Osteoblast (primary cell): ENCODE measurements at regions not wholly inside any gene's neighbourhood (a gene's known extent, or its start where the extent isn't known, plus 50 kb on each side); places are given as distances from the start of the nearest gene placed in this dataset.

Experiments used
- DNase-seq: peaks from one replicate; pipeline ENCODE4 v3.0.0; 2011; ENCODE audit warnings: low spot score, mixed read lengths; ENCODE audit not compliant: insufficient read length; ENCODE audit errors: missing footprints
- H2AFZ ChIP-seq: 2 replicates; pipeline ENCODE4 v1.6.0; 2011; ENCODE audit warnings: mild to moderate bottlenecking, low read length
- H3K27ac ChIP-seq: 2 replicates; pipeline ENCODE4 v1.5.1; 2011; ENCODE audit warnings: mild to moderate bottlenecking, low read depth, low read length, moderate library complexity
- H3K27me3 ChIP-seq: 2 replicates; pipeline ENCODE4 v1.6.0; 2012; ENCODE audit warnings: mild to moderate bottlenecking, control low read depth, inconsistent platforms, low read length, moderate library complexity; ENCODE audit not compliant: insufficient read depth
- H3K36me3 ChIP-seq: 2 replicates; pipeline ENCODE4 v1.5.1; 2011; ENCODE audit warnings: mild to moderate bottlenecking, low read length, control low read depth, moderate library complexity; ENCODE audit not compliant: insufficient read depth
- H3K4me1 ChIP-seq: 2 replicates; pipeline ENCODE4 v1.5.1; 2011; ENCODE audit warnings: mild to moderate bottlenecking, low read length, control low read depth, moderate library complexity; ENCODE audit not compliant: insufficient read depth
- H3K4me2 ChIP-seq: 2 replicates; pipeline ENCODE4 v1.6.0; 2011; ENCODE audit warnings: mild to moderate bottlenecking, low read length; ENCODE audit not compliant: insufficient read depth
- H3K4me3 ChIP-seq: fragments of 200-600 bp; sonication (generic); 3 replicates; pipeline ENCODE4 v1.5.1; 2012; ENCODE audit warnings: mild to moderate bottlenecking, low read length, inconsistent platforms; ENCODE audit not compliant: insufficient read depth
- H3K79me2 ChIP-seq: 2 replicates; pipeline ENCODE4 v1.6.0; 2012; ENCODE audit warnings: mild to moderate bottlenecking, low read length, control low read depth, inconsistent platforms; ENCODE audit not compliant: insufficient read depth
- H3K9me3 ChIP-seq: 2 replicates; pipeline ENCODE4 v1.5.1; 2011; ENCODE audit warnings: low read depth, low read length, control low read depth
- H4K20me1 ChIP-seq: 2 replicates; pipeline ENCODE4 v1.6.0; 2012; ENCODE audit warnings: mild to moderate bottlenecking, low read length, control low read depth; ENCODE audit not compliant: insufficient read depth
- CTCF ChIP-seq: IDR thresholded peaks from 2 replicates; pipeline ENCODE4 v1.5.1; 2011; ENCODE audit warnings: mild to moderate bottlenecking, low read depth, low read length, moderate library complexity; ENCODE audit errors: extremely low read depth

- no peak overlapping the region for H3K4me3 ChIP-seq
- H3K9me3 ChIP-seq, result no peaks in the 10 kb centered on the region
- no peak for TF ChIP-seq CTCF
- no peaks in the 10 kb centered on the region for H3K4me1 ChIP-seq
- H3K79me2 ChIP-seq, result no peaks in the 10 kb centered on the region
- H4K20me1 ChIP-seq, result no peaks in the 10 kb centered on the region
- H3K36me3 ChIP-seq, result no peaks in the 10 kb centered on the region
- H3K27ac ChIP-seq, result no peak overlapping the region
- no peak overlapping the region for H2AFZ ChIP-seq
- no peak for DNase-seq
- no peaks in the 10 kb centered on the region for H3K27me3 ChIP-seq
- no peak overlapping the region for H3K4me2 ChIP-seq
These were observed 588.9 kb downstream of the CENPC start for GRCh38 chr4:66956426-66956825.

GRCh38 chr4:66955784-66956183 lies 589.5 kb downstream of the CENPC start:
- Histone ChIP-seq H3K4me3 (no peak overlapping the region), H3K27me3 (no peaks in the 10 kb centered on the region), H3K9me3 (no peaks in the 10 kb centered on the region), H3K4me2 (no peak overlapping the region), H3K79me2 (no peaks in the 10 kb centered on the region), H2AFZ (no peak overlapping the region), H4K20me1 (no peaks in the 10 kb centered on the region), H3K4me1 (no peaks in the 10 kb centered on the region), H3K27ac (no peak overlapping the region), H3K36me3 (no peaks in the 10 kb centered on the region)
- no peak for TF ChIP-seq CTCF
- DNase-seq, result no peak

- no peak for DNase-seq
- Histone ChIP-seq H2AFZ (no peak overlapping the region), H3K27me3 (no peaks in the 10 kb centered on the region), H3K9me3 (peaks cover 2% of the 10 kb centered on the region), H4K20me1 (no peaks in the 10 kb centered on the region), H3K4me2 (no peak overlapping the region), H3K79me2 (no peaks in the 10 kb centered on the region), H3K36me3 (no peaks in the 10 kb centered on the region), H3K27ac (no peak overlapping the region), H3K4me1 (no peaks in the 10 kb centered on the region), H3K4me3 (no peak overlapping the region)
- no peak for TF ChIP-seq CTCF
These were observed 595.9 kb downstream of the CENPC start for GRCh38 chr4:66949419-66949818.

GRCh38 chr4:66946761-66947160 lies 598.5 kb downstream of the CENPC start:
- Histone ChIP-seq H3K36me3 (no peaks in the 10 kb centered on the region), H3K27ac (no peak overlapping the region)

More at GRCh38 chr4:66946761-66947160, 598.5 kb downstream of the CENPC start:
- Histone ChIP-seq H4K20me1 (no peaks in the 10 kb centered on the region), H3K4me3 (no peak overlapping the region), H2AFZ (no peak overlapping the region), H3K79me2 (no peaks in the 10 kb centered on the region), H3K4me1 (no peaks in the 10 kb centered on the region), H3K4me2 (no peak overlapping the region), H3K9me3 (peaks cover 2% of the 10 kb centered on the region), H3K27me3 (no peaks in the 10 kb centered on the region)
- DNase-seq, result no peak
- no peak for TF ChIP-seq CTCF
